PC-9 (cell line): ENCODE measurements at regions not wholly inside any gene's neighbourhood (a gene's known extent, or its start where the extent isn't known, plus 50 kb on each side); places are given as distances from the start of the nearest gene placed in this dataset.

Experiments
- BruUV-seq: library from RNA; stranded (reverse); fragments of 400-500 nt; replicated peaks from 2 replicates; lab custom pipeline; 2021; lab: Mats Ljungman, UMichigan
- CTCF ChIA-PET: fragments of 300-600 bp; sonication (Branson Sonifier 250); formaldehyde crosslinking; loops from one replicate; lab custom pipeline; 2022; ENCODE audit warnings: antibody characterized with exemption; lab: Charles Lee
- POLR2A ChIA-PET: fragments of 300-600 bp; sonication (Branson Sonifier 250); formaldehyde crosslinking; loops from one replicate; lab custom pipeline; 2022; ENCODE audit warnings: antibody characterized with exemption; ENCODE audit not compliant: unreplicated experiment; lab: Charles Lee
- DNase-seq, 2 experiments: peaks; one replicate each; pipeline versions ENCODE4 v3.0.0 to v3.0.0-alpha.2; 2015 to 2022; ENCODE audit warnings: mixed read lengths in 1 of 2
- H2AFZ ChIP-seq: fragments of 200-600 bp; sonication (generic); 2 replicates; pipeline ENCODE4 v1.8.1; 2017; ENCODE audit warnings: antibody characterized with exemption
- H3F3A ChIP-seq: fragments of 200-600 bp; sonication (generic); 2 replicates; pipeline ENCODE4 v1.8.1; 2017; ENCODE audit warnings: antibody characterized with exemption, mild to moderate bottlenecking, low read depth; ENCODE audit not compliant: insufficient read depth
- H3K27ac ChIP-seq: fragments of 200-600 bp; sonication (generic); 2 replicates; pipeline ENCODE4 v1.6.1; 2016; ENCODE audit warnings: mixed run types
- H3K27me3 ChIP-seq: fragments of 200-600 bp; sonication (generic); 2 replicates; pipeline ENCODE4 v1.6.1; 2016; ENCODE audit warnings: low read depth, mixed run types; ENCODE audit not compliant: insufficient read depth
- H3K36me3 ChIP-seq: fragments of 200-600 bp; sonication (generic); 2 replicates; pipeline ENCODE4 v1.6.1; 2016; ENCODE audit warnings: low read depth, mixed run types
- H3K4me1 ChIP-seq: fragments of 200-600 bp; sonication (generic); replicated peaks from 2 replicates; pipeline ENCODE4 v1.6.1; 2016; ENCODE audit warnings: mixed run types; ENCODE audit not compliant: insufficient read depth
- H3K4me2 ChIP-seq: fragments of 200-600 bp; sonication (generic); 2 replicates; pipeline ENCODE4 v1.6.1; 2017; ENCODE audit warnings: mixed run types
- H3K4me3 ChIP-seq: fragments of 200-600 bp; sonication (generic); 2 replicates; pipeline ENCODE4 v1.6.1; 2016; ENCODE audit warnings: mixed run types
- H3K79me2 ChIP-seq: fragments of 200-600 bp; sonication (generic); 2 replicates; pipeline ENCODE4 v1.6.1; 2017; ENCODE audit warnings: low read depth, mixed run types
- H3K9me2 ChIP-seq: fragments of 200-600 bp; sonication (generic); 2 replicates; pipeline ENCODE4 v1.8.1; 2017; ENCODE audit warnings: mild to moderate bottlenecking; ENCODE audit not compliant: insufficient read depth
- H3K9me3 ChIP-seq: fragments of 200-600 bp; sonication (generic); 2 replicates; pipeline ENCODE4 v1.8.1; 2016; ENCODE audit warnings: low read depth; ENCODE audit not compliant: insufficient read depth
- H4K20me1 ChIP-seq: fragments of 200-600 bp; sonication (generic); 2 replicates; pipeline ENCODE4 v1.8.1; 2017; ENCODE audit not compliant: insufficient read depth
- CTCF ChIP-seq: fragments of 200-600 bp; sonication (generic); conservative IDR thresholded peaks from 2 replicates; pipeline ENCODE4 v1.6.1; 2017; ENCODE audit warnings: mixed run types, antibody characterized with exemption, mild to moderate bottlenecking, moderate library complexity
- EZH2 ChIP-seq: fragments of 200-600 bp; sonication (generic); IDR thresholded peaks from 2 replicates; pipeline ENCODE4 v1.8.0; 2017; ENCODE audit warnings: antibody characterized with exemption, low read depth
- intact Hi-C: fragments of 100-400 bp; cut with micrococcal nuclease; formaldehyde crosslinking; loops from one replicate; pipeline ENCODE4 v1.10.0; 2022; ENCODE audit not compliant: unreplicated experiment

DNA sequence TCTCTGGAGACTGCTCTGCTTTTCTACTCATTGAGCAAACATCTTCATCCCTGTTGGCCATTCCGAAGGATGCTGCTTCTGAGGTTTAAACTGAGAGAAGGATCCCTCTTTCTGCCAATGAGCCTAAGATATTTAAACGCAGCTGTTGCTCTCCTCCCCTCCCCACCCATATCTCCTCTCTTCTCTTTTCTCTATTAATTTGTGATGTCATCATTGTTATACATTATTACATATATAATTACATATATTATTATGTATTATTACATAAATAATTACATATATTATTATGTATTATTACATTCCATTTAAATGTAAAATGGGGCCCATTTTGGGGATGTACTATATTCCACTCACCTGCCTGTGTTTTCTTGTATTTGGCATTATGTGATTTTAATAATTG is 82.7 kb upstream of the JUN start:
- H3K4me2 ChIP-seq, result no peak overlapping the region
- CTCF ChIA-PET, result no interaction called here
- BruUV-seq, result no TSS peak
- H3K9me2 ChIP-seq, result no peaks in the 10 kb centered on the region
- no peak overlapping the region for H3K27ac ChIP-seq
- no peak for DNase-seq
- POLR2A ChIA-PET, result no interaction called here
- no peaks in the 10 kb centered on the region for H3K27me3 ChIP-seq
- H3K4me1 ChIP-seq, result peaks cover 29% of the 10 kb centered on the region
- no peaks in the 10 kb centered on the region for H4K20me1 ChIP-seq
- intact Hi-C loops, result no loop called here
- H3F3A ChIP-seq, result peaks cover 18% of the 10 kb centered on the region
- TF ChIP-seq EZH2 (no peak), CTCF (no peak)
- no peaks in the 10 kb centered on the region for H3K9me3 ChIP-seq
- H3K79me2 ChIP-seq, result no peaks in the 10 kb centered on the region
- no peak overlapping the region for H2AFZ ChIP-seq
- H3K4me3 ChIP-seq, result no peak overlapping the region
- H3K36me3 ChIP-seq, result no peaks in the 10 kb centered on the region

DNA sequence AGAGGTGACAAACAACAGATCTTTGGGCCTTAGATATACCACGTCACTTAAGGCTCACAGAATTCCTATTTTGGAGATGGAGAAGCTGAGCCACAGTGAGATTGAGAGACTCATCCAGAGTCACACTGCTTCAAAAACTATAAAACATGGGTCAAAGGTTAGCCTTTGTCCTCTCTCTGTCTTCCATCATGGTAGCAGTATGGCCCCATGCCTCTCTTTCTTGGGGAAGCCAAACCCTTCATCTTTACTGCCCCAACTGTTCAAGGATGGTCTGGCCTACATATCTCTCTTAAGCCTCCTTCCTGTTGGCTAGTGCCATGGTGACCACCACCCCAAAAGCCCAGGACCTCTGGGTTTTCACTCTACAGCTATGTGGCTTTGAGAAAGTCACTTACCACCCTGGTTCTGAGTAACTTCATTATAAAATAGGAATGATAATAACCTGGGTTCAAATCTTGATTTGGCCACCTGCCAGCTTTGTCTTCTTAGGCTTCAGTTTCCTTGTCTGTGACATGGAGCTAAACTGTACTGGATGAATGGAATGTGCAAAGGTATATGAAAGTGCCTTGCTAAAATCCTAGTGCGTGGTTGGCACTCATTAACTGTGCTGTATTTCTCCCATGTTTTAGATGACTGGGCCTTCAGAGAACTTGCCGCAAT is 85.9 kb upstream of the JUN start:
- BruUV-seq, result no TSS peak
- H3K27ac ChIP-seq, result peak overlapping the region; percentile 74
- CTCF ChIA-PET, result interaction anchor here (0.6 kb wide), 1 partner anchor 19 kb away, joined by 3 read pairs; no protein-coding TSS in a partner anchor
- H3K79me2 ChIP-seq, result no peaks in the 10 kb centered on the region
- H3K4me1 ChIP-seq, result peaks cover 46% of the 10 kb centered on the region
- H4K20me1 ChIP-seq, result no peaks in the 10 kb centered on the region
- H2AFZ ChIP-seq, result no peak overlapping the region
- H3K4me3 ChIP-seq, result no peak overlapping the region
- peak overlapping the region; percentile 35 for H3K4me2 ChIP-seq
- DNase-seq, result no peak
- H3F3A ChIP-seq, result peaks cover 16% of the 10 kb centered on the region
- H3K9me2 ChIP-seq, result no peaks in the 10 kb centered on the region
- no peaks in the 10 kb centered on the region for H3K36me3 ChIP-seq
- no peaks in the 10 kb centered on the region for H3K27me3 ChIP-seq
- no peaks in the 10 kb centered on the region for H3K9me3 ChIP-seq
- no peak for TF ChIP-seq EZH2
- POLR2A ChIA-PET, result interaction anchor here (0.6 kb wide), 1 partner anchor 86 kb away, joined by 6 read pairs; the partner anchor contains the start of gene JUN
- intact Hi-C loops, result loop anchor here (1.0 kb wide), 2 partner anchors 54 to 84 kb away; no protein-coding TSS in a partner anchor

GRCh38 chr1:58870298-58870676 is 86.4 kb upstream of the JUN start:
- CTCF ChIA-PET, result interaction anchor here (0.6 kb wide), 1 partner anchor 20 kb away, joined by 3 read pairs; no protein-coding TSS in a partner anchor
- TF ChIP-seq EZH2, result no peak
- TF ChIP-seq CTCF, result no peak
- Histone ChIP-seq H3K9me3 (no peaks in the 10 kb centered on the region), H3K4me3 (no peak overlapping the region), H3K27me3 (no peaks in the 10 kb centered on the region), H4K20me1 (no peaks in the 10 kb centered on the region), H3K9me2 (no peaks in the 10 kb centered on the region), H3F3A (peaks cover 19% of the 10 kb centered on the region), H3K4me1 (peaks cover 51% of the 10 kb centered on the region), H2AFZ (no peak overlapping the region), H3K79me2 (no peaks in the 10 kb centered on the region), H3K4me2 (peak overlapping the region; percentile 35), H3K36me3 (no peaks in the 10 kb centered on the region), H3K27ac (peak overlapping the region; percentile 74)
- DNase-seq, result peak; percentile 80 to 87
- intact Hi-C loops, result loop anchor here (1.0 kb wide), 2 partner anchors 55 to 85 kb away; no protein-coding TSS in a partner anchor
- POLR2A ChIA-PET, result interaction anchor here (0.6 kb wide), 1 partner anchor 87 kb away, joined by 6 read pairs; the partner anchor contains the start of gene JUN
- no TSS peak for BruUV-seq
